ENCODE measurements at regions not wholly inside any gene's neighbourhood (a gene's known extent, or its start where the extent isn't known, plus 50 kb on each side); places are given as distances from the start of the nearest gene placed in this dataset.

DNA sequence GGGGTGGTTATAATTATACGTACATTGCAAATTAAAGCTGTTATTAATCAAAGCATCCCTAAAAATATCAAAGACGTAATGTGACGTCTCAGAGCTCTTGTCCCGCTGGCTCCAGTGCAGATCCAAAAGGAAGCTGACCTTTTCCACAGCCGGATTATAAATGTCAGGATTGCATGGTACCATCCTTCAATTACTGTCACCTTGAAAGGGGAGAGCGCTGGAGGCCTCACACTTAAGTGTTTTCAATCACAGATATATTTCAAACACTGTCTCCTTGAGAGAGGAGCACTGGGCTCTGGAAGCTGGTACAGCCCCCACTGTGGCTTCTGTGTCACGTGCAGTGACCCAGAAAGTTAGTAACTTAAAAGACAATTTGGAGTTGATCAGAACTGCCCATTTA lies 94.2 kb downstream of the AIPL1 start:
- Histone ChIP-seq H3K4me1 (replicated peaks; ENCODE audit: insufficient read depth) (no peaks in the 10 kb centered on the region), H3K4me3 (no peak overlapping the region), H3K79me2 (ENCODE audit: low read depth) (no peaks in the 10 kb centered on the region), H3K9me3 (ENCODE audit: insufficient read depth, low read depth) (no peaks in the 10 kb centered on the region), H3K9me2 (ENCODE audit: insufficient read depth) (no peaks in the 10 kb centered on the region), H3K36me3 (ENCODE audit: low read depth) (no peaks in the 10 kb centered on the region), H3K4me2 (no peak overlapping the region), H3K27me3 (ENCODE audit: insufficient read depth, low read depth) (peaks cover 90% of the 10 kb centered on the region), H3F3A (ENCODE audit: insufficient read depth, low read depth) (no peaks in the 10 kb centered on the region), H2AFZ (no peak overlapping the region), H3K27ac (no peak overlapping the region), H4K20me1 (ENCODE audit: insufficient read depth) (no peaks in the 10 kb centered on the region)
- TF ChIP-seq EZH2 (IDR thresholded peaks at IDR 0.05; ENCODE audit: low read depth) (no peak), CTCF (conservative IDR thresholded peaks at IDR 0.05) (no peak)
- BruUV-seq (replicated peaks) = no TSS peak
- CTCF ChIA-PET = no interaction called here
- DNase-seq = no peak
- intact Hi-C loops (cut with micrococcal nuclease; ENCODE audit: unreplicated experiment) = no loop called here
- POLR2A ChIA-PET (ENCODE audit: unreplicated experiment) = no interaction called here

GRCh38 chr17:6334386-6334785 lies 100.5 kb downstream of the AIPL1 start:
- CTCF ChIA-PET = no interaction called here
- TF ChIP-seq EZH2 (IDR thresholded peaks at IDR 0.05; ENCODE audit: low read depth) = no peak
- TF ChIP-seq CTCF (conservative IDR thresholded peaks at IDR 0.05) = no peak
- Histone ChIP-seq H3K27me3 (ENCODE audit: insufficient read depth, low read depth) (peaks cover 72% of the 10 kb centered on the region), H2AFZ (no peak overlapping the region), H3K9me2 (ENCODE audit: insufficient read depth) (no peaks in the 10 kb centered on the region), H3K27ac (no peak overlapping the region), H3K36me3 (ENCODE audit: low read depth) (no peaks in the 10 kb centered on the region), H3K9me3 (ENCODE audit: insufficient read depth, low read depth) (no peaks in the 10 kb centered on the region), H4K20me1 (ENCODE audit: insufficient read depth) (no peaks in the 10 kb centered on the region), H3K4me3 (no peak overlapping the region), H3K79me2 (ENCODE audit: low read depth) (no peaks in the 10 kb centered on the region), H3F3A (ENCODE audit: insufficient read depth, low read depth) (no peaks in the 10 kb centered on the region), H3K4me2 (no peak overlapping the region), H3K4me1 (replicated peaks; ENCODE audit: insufficient read depth) (no peaks in the 10 kb centered on the region)
- BruUV-seq (replicated peaks) = no TSS peak
- intact Hi-C loops (cut with micrococcal nuclease; ENCODE audit: unreplicated experiment) = no loop called here
- POLR2A ChIA-PET (ENCODE audit: unreplicated experiment) = no interaction called here
- DNase-seq = no peak

GRCh38 chr17:6330936-6331335 lies 104.0 kb downstream of the AIPL1 start:
- no peak overlapping the region for H3K27ac ChIP-seq
- peaks cover 69% of the 10 kb centered on the region for H3K27me3 ChIP-seq (ENCODE audit: insufficient read depth, low read depth)
- TF ChIP-seq EZH2 (IDR thresholded peaks at IDR 0.05; ENCODE audit: low read depth) = no peak
- no peak for TF ChIP-seq CTCF (conservative IDR thresholded peaks at IDR 0.05)
- DNase-seq = no peak
- H3K4me3 ChIP-seq = no peak overlapping the region
- intact Hi-C loops (cut with micrococcal nuclease; ENCODE audit: unreplicated experiment) = no loop called here
- POLR2A ChIA-PET (ENCODE audit: unreplicated experiment) = no interaction called here
- CTCF ChIA-PET = no interaction called here
- no peaks in the 10 kb centered on the region for H3K9me2 ChIP-seq (ENCODE audit: insufficient read depth)
- no peaks in the 10 kb centered on the region for H3K36me3 ChIP-seq (ENCODE audit: low read depth)
- no peaks in the 10 kb centered on the region for H4K20me1 ChIP-seq (ENCODE audit: insufficient read depth)
- H3K4me2 ChIP-seq = no peak overlapping the region
- H3K9me3 ChIP-seq (ENCODE audit: insufficient read depth, low read depth) = no peaks in the 10 kb centered on the region
- H3F3A ChIP-seq (ENCODE audit: insufficient read depth, low read depth) = no peaks in the 10 kb centered on the region
- no peak overlapping the region for H2AFZ ChIP-seq
- H3K79me2 ChIP-seq (ENCODE audit: low read depth) = no peaks in the 10 kb centered on the region
- no TSS peak for BruUV-seq (replicated peaks)
- H3K4me1 ChIP-seq (replicated peaks; ENCODE audit: insufficient read depth) = no peaks in the 10 kb centered on the region
